GM21786 (cell line): ENCODE measurements at regions not wholly inside any gene's neighbourhood (a gene's known extent, or its start where the extent isn't known, plus 50 kb on each side); places are given as distances from the start of the nearest gene placed in this dataset.
"Not testable (repeated sequence)": the region's sequence is repeated elsewhere in the genome, so short reads cannot be mapped to it uniquely, and the experiment has no call there.

ENCODE experiments used
- ATAC-seq: cut with Tn5 transposase; IDR thresholded peaks from one replicate; pipeline ENCODE4 v1.9.1; 2021; ENCODE audit not compliant: unreplicated experiment

DNA sequence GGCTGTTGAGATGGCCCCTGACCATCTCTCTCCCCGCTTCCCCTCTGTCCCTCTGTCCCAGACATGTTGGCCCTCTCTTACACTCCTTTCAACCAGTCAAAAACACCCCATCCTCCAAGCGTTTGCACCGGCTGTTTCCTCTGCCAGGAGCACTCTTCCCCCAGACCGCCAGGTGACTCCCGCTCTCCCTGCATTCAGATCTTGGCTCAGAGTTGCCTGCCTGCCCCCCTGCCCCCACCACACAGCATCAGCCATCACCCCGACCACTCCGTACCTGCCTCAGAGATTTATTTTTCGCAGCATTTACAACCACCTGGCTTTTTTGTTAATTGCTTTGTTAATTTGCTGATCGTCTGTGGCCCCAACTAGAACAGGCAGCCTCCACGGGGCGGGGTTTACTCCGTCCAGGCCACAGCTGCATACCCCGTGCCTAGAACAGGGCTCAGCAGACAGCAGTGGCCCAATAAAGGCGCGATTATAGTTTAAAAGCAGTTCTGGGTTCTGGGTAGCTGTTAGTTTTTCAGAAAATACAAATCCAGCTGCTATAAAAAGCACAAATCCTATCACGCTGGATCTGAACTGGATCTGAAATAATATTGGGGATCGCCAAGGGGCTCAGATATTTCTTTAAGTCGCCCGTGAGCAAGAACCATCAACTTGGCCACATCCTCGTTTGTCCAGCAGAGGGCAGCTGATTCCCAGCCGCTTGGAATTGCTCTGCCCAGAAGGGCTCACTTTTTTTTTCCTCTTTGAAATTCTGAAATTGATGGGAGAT lies 173.6 kb downstream of the IRF8 start:
- no peak for ATAC-seq

DNA sequence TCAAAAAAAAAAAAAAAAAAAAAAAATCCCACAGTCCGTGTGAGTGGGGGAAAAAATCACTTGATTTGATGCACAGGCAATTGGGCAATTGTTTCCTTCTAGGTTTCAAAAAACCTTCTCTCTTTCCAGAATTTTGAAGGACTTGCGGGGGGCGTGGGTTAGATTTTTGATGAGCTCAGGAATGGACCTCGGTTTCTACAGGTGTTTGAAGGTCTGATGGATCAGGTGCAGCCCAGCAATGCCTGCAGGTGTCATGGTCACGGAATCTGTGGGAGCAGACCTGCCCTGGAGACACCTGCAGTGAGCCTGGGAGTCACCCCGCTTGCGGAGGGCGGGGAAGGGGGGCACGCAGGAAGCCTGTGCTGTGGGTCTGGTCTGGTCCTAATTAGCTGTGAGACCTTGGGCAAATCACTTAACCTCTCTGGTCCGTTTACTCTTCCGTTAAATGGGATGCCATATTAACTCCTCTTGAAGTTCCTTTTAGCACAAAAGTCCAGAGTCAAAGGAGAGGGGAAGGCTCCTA lies 174.2 kb downstream of the IRF8 start:
- ATAC-seq, result no peak

DNA sequence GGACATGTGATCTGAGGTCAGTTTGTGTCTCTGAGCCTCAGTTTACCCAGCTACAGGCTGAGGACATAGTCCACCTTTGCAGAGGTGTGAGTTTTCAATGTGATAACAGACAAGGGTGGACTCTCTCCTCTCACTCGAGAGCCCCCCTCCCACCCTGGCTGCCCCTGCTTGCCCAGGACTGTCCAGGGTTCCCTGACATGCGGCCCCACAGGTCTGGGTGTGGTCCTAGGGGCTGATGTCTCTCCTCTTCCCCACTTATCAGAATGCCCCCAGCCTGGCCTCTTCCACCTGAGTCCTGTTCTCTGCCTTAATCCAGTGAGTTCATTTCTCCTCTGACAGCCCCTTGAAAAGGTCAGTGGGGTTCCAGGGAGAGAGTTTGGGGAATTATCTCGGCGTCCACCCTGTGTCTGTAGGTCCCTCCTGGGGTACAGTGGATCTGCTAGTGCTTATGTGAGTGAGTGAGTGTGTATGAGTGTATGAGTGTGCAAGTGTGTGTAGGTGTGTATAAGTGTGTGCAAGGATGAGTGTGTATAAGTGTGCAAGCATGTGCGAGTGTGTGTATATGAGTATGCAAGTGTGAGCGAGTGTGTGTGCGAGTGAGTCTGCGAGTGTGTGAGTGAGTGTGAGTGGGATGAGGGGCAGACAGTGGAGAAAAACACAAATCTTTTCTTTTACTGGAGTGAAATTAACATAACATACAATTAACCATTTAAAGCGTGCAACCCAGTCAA lies 175.0 kb downstream of the IRF8 start:
- ATAC-seq, result no peak

DNA sequence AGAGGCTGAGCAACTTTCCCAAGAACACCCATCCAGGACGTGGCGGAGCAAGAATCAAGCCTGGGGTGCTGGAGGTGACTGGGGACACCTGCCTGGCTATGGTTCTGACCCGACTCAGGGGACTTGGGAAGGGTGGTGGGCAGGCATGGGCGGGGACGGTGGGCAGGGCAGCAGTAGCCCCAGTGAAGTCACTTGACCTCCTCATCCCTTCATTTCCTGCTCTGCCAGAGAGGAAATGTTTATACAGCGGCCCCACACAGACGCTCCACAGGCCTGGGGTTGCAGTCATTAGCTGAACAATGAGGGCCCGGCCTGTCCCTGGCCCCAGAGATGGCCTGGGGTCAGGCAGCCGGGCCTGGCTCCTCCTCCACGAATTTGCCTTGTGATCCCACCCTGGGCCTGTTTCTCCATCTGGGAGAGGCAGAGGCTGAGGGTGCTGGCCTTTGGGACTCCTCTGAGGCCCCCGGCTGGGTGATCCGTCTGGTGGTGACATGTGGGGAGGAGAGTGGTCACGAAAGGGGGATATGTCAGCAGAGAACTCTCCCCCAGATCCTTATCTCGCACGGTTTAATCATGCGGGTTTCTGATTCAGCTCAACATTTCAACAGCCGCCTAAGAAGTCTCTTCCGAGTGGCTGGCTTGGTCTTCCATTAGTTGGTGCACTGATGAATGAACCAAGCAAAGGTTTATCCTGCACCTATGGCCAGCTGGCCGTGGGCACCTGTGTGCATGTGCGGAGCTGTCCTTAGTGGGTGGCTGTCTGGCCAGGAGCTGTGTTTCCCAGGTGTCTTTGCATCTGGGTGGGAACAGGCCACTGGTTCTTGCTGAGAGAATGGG lies 175.9 kb downstream of the IRF8 start:
- no peak for ATAC-seq

DNA sequence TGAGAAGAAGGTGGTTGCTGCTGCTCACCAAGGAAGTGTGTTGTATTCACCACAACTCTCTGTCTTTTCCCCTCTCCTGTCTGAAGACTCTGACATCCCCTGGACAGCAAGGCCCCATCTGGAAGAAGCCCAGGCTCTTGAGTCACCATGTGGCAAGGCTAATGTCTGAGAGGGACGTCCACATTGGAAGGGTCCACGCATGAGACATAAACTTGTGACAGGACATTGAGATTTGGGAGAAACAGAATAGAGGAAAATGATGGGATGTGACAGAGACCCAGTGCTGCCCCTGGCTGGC lies 176.5 kb downstream of the IRF8 start:
- no peak for ATAC-seq

- no peak for ATAC-seq
These were observed 177.0 kb downstream of the IRF8 start for GRCh38 chr16:86075839-86076440.

DNA sequence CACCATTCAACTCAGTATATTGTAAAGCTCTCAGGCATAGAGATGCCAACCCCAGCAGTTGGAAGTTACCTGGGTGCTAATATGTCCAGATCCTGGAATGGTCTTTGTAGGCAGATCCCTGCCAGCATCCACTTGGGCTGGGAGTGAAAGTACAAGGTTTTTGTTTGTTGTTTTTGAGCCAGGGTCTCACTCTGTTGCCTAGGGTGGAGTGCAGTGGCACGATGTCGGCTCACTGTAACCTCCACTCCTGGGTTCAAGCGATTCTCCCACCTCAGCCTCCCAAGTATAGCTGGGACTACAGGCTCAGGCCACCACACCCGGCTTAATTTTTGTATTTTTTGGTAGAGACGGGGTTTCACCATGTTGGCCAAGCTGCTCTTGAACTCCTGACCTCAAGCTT lies 177.6 kb downstream of the IRF8 start:
- ATAC-seq, result no peak

DNA sequence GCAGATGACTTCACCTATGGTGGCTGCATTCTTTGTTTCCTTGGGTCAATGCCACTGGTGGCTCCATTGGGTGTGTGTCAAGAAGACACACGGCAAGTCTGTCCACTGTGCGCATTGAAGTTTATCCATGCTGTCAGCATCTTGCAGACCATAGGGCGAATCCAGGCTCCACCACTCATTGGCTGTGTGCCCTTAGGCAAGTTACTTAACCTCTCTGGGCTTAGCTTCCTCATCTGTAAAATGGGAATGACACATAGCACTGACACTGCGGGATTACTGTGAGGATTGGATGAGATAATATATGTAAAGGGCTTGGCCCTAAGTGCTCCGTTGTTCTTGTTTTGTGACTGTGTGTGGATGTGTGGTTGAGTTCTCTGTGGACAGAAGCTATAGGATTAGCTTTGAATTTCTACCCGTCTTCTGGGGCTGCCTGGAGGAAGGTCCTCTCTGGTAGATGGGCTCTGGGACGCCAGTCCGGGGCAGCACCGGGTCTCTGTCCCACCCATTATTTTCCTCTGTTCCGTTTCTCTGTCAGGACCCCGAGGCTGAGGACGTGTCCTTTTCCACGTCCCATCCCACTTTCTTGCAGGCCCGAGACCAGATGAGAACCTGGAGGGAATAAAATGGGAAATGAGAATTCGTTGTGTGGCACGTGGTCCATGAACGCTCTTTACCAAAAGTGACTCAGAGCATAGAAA lies 178.4 kb downstream of the IRF8 start:
- ATAC-seq, result no peak

GRCh38 chr16:86078121-86078600 lies 179.2 kb downstream of the IRF8 start:
- no peak for ATAC-seq

DNA sequence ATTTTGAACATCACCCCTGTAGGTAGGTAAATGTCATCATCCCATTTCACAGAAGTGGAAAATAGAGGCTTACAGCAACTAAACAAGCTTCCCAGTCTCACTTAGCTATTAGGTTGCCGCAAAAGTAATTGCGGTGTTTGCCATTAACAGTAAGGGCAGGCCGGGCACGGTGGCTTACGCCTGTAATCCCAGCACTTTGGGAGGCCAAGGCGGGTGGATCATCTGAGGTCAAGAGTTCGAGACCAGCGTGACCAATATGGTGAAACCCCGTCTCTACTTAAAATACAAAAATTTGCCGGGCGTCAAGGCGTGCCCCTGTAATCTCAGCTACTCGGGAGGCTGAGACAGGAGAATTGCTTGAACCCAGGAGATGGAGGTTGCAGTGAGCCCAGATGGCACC lies 179.7 kb downstream of the IRF8 start:
- ATAC-seq, result not testable (repeated sequence)

DNA sequence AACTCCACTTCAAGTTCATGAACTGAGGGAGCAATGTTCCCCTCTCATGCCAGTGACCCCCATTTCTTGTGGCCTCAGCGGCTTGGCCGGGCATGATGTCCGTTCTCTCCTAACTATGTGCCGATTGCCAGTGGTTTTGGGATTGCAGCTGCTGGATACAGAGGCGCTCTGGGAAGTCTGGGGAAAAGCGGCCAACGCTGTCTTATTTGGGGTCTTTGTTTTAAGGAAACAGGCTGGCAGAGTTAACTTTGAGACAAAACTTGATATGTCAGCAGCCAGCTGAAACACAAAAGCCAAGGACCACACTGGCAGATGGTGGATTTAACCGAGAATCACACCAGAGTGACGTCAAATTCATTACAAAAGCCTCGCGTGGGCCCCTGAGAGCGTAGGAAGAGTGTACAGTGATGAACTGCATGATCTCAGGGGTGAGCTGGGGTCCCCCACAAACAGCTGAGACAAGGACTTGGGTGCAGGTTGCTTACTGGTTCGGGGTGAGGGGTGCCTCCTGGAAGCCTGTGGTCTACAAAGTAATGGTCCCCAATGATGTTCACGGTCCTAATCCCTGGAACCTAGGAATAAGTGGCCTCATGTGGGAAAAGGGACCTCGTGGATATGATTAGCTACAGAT lies 180.4 kb downstream of the IRF8 start:
- no peak for ATAC-seq

- ATAC-seq, result no peak
These were observed 181.3 kb downstream of the IRF8 start for GRCh38 chr16:86080131-86080875.

GRCh38 chr16:86080982-86081381 lies 182.0 kb downstream of the IRF8 start:
- no peak for ATAC-seq

DNA sequence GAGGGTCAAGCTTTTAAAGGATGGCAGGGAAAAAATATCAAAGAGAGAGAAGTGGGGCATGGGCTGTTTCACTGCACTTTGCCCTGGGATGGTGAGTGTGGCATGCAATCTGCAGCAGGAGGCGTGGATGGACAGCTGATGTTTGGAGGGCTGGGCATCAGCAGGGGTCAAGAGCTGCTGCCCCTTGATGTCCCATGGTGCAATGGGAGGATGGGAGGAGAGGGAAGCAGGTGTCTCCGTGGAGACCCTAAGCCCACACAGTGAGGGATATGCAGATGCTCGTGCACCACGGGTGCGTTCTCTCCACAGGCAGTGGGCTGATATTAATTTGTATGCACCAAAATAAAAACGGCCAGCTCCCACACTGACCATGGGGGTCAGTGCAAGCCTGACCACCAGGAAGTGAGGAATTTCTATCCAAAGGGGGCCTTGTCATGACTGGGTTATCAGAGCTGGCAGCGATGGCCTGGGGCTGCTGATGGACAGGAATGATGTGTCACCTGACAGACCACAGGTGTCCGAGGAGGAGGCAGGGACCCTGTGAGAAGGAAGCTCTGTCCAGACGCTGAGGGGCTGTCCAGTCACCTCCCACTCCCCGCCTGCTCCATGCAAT lies 183.6 kb downstream of the IRF8 start:
- no peak for ATAC-seq

- ATAC-seq, result no peak
These were observed 184.5 kb downstream of the IRF8 start for GRCh38 chr16:86083382-86084002.

GRCh38 chr16:86085161-86085611 lies 186.2 kb downstream of the IRF8 start:
- ATAC-seq, result no peak

DNA sequence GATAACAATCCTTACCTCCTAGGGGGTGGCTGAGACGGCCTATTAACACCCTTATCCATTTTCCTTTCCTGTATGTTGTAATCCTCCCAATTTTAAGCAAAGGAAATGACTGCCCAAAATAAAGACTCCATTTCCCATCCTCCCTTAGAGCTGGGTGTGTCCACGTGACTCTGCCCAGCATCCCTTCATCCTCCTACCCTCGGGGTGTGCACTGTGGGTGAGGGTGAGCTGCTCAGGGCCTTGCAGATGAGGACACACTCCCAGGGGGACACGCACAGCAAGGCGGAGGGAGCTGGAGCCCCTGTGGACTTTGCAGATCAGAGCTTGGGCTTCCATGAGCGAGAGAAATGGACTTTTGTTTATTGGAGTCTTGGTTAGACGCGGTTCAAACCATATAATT lies 186.8 kb downstream of the IRF8 start:
- ATAC-seq, result no peak

DNA sequence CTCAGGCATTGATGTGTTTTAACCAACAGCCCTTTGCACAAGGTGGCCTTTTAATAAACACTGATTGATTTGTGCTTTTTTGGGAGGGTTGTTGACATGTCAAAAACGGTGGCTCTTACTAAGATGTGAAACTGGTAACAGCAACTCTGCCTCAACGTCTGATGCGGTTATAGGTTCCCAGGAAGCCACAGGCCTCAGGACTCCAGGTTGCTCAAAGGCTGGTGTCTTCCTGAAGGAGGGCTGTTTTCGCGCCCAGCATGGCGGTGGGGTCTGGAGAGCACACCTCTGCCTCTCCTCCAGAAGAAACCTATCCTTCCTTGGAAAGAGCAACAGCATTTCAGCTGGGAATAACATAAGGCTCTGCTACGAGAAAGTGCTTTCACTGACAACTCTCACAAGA lies 187.5 kb downstream of the IRF8 start:
- no peak for ATAC-seq
